GM23248 (cell line): ENCODE measurements at regions not wholly inside any gene's neighbourhood (a gene's known extent, or its start where the extent isn't known, plus 50 kb on each side); places are given as distances from the start of the nearest gene placed in this dataset.

Source experiments
- EZH2 ChIP-seq: fragments of 200-600 bp; sonication (generic); IDR thresholded peaks from 2 replicates; pipeline ENCODE4 v1.6.1; 2018; ENCODE audit warnings: antibody characterized with exemption, mild to moderate bottlenecking; ENCODE audit not compliant: insufficient read depth, poor library complexity, severe bottlenecking
- EZH2phosphoT487 ChIP-seq: fragments of 200-600 bp; sonication (generic); IDR thresholded peaks from 2 replicates; pipeline ENCODE4 v1.6.1; 2018; ENCODE audit warnings: antibody characterized with exemption, moderate library complexity, mild to moderate bottlenecking, low read depth; ENCODE audit not compliant: insufficient read depth

DNA sequence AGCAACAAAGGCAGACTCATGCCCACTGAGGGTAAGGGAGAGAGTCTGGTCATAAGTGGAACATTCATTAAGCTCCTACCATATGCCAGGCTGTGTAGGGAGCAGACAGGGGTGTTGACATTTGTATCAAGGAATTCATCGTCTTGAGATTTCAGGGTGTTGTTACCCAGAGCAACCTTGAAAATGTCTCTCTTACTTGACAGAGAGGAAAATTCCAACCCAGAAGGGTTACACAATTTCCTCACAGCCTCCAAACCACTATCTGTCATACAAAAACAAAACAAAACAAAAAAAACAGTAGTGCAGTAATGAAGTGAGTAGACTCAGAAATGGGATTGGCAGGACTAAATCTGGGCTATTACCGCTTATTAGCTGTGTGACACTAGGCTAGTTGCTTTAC, 113.2 kb downstream of the MIAT start:
- no peak for TF ChIP-seq EZH2
- no peak for TF ChIP-seq EZH2phosphoT487
